GM12864 (cell line): ENCODE measurements at regions not wholly inside any gene's neighbourhood (a gene's known extent, or its start where the extent isn't known, plus 50 kb on each side); places are given as distances from the start of the nearest gene placed in this dataset.

Source experiments
- DNase-seq: peaks from one replicate; pipeline ENCODE4 v3.0.0-alpha.2; 2011; ENCODE audit warnings: low read depth
- H3K4me3 ChIP-seq: 2 replicates; pipeline ENCODE4 v1.5.1; 2011; ENCODE audit warnings: mild to moderate bottlenecking, low read depth, low read length, control low read depth
- TF ChIP-seq, protein P1 (sequence below): IDR thresholded peaks from 2 replicates; pipeline ENCODE4 v1.5.1; 2011; ENCODE audit warnings: low read depth, mild to moderate bottlenecking, moderate library complexity, low read length, control low read depth, inconsistent platforms; ENCODE audit errors: missing control alignments

DNA sequence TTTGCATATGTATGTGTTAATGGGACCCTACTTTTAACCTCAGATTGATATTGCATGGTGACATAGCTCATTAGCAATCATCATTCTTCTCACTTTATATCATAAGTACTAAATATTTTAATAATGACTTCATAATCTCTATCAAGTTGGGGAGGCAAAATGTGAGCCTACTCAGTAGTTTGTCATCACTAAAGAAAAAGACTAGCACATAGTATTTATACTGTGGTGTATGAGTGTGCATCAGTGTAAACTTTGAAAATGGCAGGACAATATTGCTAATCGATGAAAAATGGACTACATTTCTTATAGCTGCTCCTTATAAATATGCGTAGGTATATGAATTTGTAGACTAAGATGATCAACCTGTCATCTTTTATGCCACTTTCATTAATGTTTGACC, 624.5 kb upstream of the ROBO2 start:
- H3K4me3 ChIP-seq, result no peak overlapping the region
- TF ChIP-seq, protein P1, sequence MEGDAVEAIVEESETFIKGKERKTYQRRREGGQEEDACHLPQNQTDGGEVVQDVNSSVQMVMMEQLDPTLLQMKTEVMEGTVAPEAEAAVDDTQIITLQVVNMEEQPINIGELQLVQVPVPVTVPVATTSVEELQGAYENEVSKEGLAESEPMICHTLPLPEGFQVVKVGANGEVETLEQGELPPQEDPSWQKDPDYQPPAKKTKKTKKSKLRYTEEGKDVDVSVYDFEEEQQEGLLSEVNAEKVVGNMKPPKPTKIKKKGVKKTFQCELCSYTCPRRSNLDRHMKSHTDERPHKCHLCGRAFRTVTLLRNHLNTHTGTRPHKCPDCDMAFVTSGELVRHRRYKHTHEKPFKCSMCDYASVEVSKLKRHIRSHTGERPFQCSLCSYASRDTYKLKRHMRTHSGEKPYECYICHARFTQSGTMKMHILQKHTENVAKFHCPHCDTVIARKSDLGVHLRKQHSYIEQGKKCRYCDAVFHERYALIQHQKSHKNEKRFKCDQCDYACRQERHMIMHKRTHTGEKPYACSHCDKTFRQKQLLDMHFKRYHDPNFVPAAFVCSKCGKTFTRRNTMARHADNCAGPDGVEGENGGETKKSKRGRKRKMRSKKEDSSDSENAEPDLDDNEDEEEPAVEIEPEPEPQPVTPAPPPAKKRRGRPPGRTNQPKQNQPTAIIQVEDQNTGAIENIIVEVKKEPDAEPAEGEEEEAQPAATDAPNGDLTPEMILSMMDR, result no peak
- DNase-seq, result no peak

DNA sequence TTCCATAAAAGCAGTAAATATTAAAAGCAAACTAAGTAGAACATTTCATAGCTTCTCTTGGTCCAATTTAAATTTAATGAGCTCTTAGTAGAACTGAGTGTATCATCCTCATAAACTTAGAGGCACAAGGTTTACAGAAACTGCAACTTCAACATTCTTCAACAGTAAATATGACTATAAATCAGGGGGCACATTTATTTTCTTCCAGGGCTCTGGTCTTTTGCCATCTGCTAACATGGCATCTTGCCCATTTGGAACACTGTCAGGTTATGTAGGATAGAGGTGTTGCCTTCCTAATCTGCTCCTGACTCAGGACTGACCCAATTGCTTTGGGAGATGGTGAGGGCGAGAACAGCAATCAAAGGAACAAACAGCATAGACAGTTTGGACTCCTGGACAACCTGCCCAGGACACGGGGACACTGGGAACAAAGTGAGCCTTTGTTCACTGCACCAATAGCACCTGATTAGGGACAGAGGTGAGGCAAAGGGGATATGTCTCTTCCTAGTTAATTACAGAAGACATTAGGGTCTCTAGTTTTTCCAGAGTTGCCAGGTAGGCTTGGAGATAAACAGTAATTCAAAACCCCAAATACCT, 610.2 kb upstream of the ROBO2 start:
- TF ChIP-seq, protein P1, result no peak
- H3K4me3 ChIP-seq, result no peak overlapping the region
- no peak for DNase-seq

DNA sequence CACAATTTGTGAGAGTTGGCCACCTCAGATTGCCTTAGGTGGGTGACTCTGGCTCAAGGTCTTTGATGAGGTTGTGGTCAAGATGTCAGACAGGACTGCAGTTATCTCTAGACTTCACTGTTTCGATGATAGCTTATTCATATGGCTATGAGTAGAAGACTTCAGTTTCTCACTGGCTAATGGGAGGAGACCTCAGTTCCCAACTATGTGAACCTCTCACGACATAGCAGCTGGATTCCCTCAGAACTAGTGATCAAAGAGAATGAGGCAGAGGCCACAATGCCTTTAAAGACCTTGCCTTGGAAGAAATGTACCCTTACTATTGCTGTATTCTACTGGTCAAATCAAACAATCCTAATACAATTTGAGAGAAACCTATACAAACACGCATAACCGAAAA, 607.5 kb upstream of the ROBO2 start:
- no peak for DNase-seq
- TF ChIP-seq, protein P1, result no peak

GRCh38 chr3:76436894-76437293, 603.0 kb upstream of the ROBO2 start:
- H3K4me3 ChIP-seq, result no peak overlapping the region
- TF ChIP-seq, protein P1, result no peak
- DNase-seq, result no peak

More for the DNA sequence above, 607.5 kb upstream of the ROBO2 start:
- H3K4me3 ChIP-seq, result no peak overlapping the region

GRCh38 chr3:76438971-76439370, 600.9 kb upstream of the ROBO2 start:
- no peak overlapping the region for H3K4me3 ChIP-seq
- no peak for DNase-seq
- TF ChIP-seq, protein P1, result no peak

DNA sequence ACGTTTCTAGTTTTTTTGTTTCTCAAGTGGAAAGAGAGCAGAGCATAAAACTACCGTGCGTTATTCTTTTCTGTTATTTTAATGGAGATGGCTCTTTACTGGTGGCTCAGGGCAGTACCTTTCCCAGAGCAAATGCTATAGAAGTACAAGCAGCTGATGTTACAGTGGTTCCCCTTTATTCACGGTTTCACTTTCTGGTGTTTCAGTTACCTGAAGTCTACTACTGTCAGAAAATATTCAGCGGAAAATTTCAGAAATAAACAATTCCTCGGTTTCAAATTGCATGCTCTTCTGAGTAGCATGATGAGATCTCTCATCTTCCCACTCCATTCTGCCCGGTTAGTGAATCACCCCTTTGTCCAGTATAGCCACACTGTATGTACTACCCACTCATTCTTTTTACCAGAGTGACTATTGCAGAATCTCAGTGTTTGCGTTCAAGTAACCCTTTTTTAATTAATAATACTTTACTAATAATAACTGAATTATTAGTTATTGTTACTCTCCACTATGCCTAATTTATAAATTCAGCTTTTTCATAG, 597.5 kb upstream of the ROBO2 start:
- no peak overlapping the region for H3K4me3 ChIP-seq
- TF ChIP-seq, protein P1, result no peak
- DNase-seq, result no peak

DNA sequence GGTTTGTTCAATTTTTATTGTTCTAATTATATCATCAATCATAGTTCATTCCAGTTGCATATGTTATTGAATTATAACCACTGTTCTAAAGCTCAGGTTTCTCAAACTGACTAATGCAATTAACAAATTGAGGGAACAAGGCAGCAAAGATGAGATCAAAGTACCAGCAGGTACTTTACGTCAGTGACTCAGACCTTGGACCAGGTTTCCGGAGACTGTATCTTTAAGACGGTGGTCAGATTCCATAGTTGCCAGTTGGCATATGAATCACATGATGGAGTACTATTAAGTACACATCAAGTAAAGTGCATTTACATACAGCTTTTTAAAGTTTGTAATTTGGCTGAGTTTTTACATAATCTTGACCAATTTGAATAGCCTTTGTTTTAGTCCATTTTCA, 583.6 kb upstream of the ROBO2 start:
- H3K4me3 ChIP-seq, result no peak overlapping the region
- DNase-seq, result no peak
- TF ChIP-seq, protein P1, result no peak
